SK-N-SH treated with all-trans-retinoic acid at 6 μM for 48 hours (cell line): ENCODE measurements at regions not wholly inside any gene's neighbourhood (a gene's known extent, or its start where the extent isn't known, plus 50 kb on each side); places are given as distances from the start of the nearest gene placed in this dataset.

Source experiments
- ATAC-seq: fragments of 200-7000 bp; cut with Tn5 transposase; 3 replicates; pipeline ENCODE4 v1.9.1; 2020; ENCODE audit warnings: mild to moderate bottlenecking, moderate library complexity
- CSDC2 ChIP-seq: fragments of 250-450 bp; sonication (Bioruptor Pico); IDR thresholded peaks from 2 replicates; pipeline ENCODE4 v1.5.0; 2020; ENCODE audit warnings: mild to moderate bottlenecking, moderate library complexity
- GLIS3 ChIP-seq: fragments of 250-450 bp; sonication (Bioruptor Pico); IDR thresholded peaks from 2 replicates; pipeline ENCODE4 v1.5.0; 2020; ENCODE audit warnings: mild to moderate bottlenecking, moderate library complexity
- ISL1 ChIP-seq: fragments of 250-450 bp; sonication (Bioruptor Pico); IDR thresholded peaks from 2 replicates; pipeline ENCODE4 v2.1.2; 2022; ENCODE audit warnings: mild to moderate bottlenecking, moderate library complexity
- ZFP3 ChIP-seq: fragments of 250-450 bp; sonication (Bioruptor Pico); IDR thresholded peaks from 2 replicates; pipeline ENCODE4 v1.5.0; 2020; ENCODE audit warnings: mild to moderate bottlenecking, moderate library complexity
- ZNF70 ChIP-seq: fragments of 450-650 bp; formaldehyde crosslinking; IDR thresholded peaks from 2 replicates; pipeline ENCODE4 v1.5.0; 2020; ENCODE audit warnings: mild to moderate bottlenecking, moderate library complexity
- ZNF8 ChIP-seq: fragments of 450-650 bp; formaldehyde crosslinking; IDR thresholded peaks from 2 replicates; pipeline ENCODE4 v1.5.0; 2020; ENCODE audit warnings: mild to moderate bottlenecking, moderate library complexity

GRCh38 chr7:71077743-71078476, 54.0 kb upstream of the GALNT17 start:
- TF ChIP-seq ZNF70 (CRISPR knock-in tag) = no peak
- no peak for TF ChIP-seq ISL1
- TF ChIP-seq GLIS3 (CRISPR knock-in tag) = no peak
- no peak for TF ChIP-seq ZNF8 (CRISPR knock-in tag)
- TF ChIP-seq CSDC2 (CRISPR knock-in tag) = no peak
- TF ChIP-seq ZFP3 (CRISPR knock-in tag) = no peak
- ATAC-seq = no peak
